K562 (cell line): ENCODE measurements at regions not wholly inside any gene's neighbourhood (a gene's known extent, or its start where the extent isn't known, plus 50 kb on each side); places are given as distances from the start of the nearest gene placed in this dataset.

Source experiments
- ARID3B ChIP-seq: fragments of 250-450 bp; sonication (Bioruptor Pico); IDR thresholded peaks from 2 replicates; pipeline ENCODE4 v1.4.0; 2020; ENCODE audit warnings: borderline replicate concordance
- ARNT ChIP-seq, 2 experiments: fragments of 450-650 bp; IDR thresholded peaks; 2 replicates each; pipeline ENCODE4 v1.6.1; 2016; ENCODE audit warnings: mild to moderate bottlenecking in 1 of 2
- CC2D1A ChIP-seq: fragments of 450-650 bp; IDR thresholded peaks from 2 replicates; pipeline ENCODE4 v1.6.1; 2017; ENCODE audit warnings: mild to moderate bottlenecking
- CEBPG ChIP-seq, 3 experiments: fragments of 200-800 bp in 1 of 3; sonication (Bioruptor generic) in 1 of 3; sonication (generic) in 1 of 3; formaldehyde crosslinking in 1 of 3; IDR thresholded peaks in 2 of 3; conservative IDR thresholded peaks in 1 of 3; 2 replicates each; pipeline versions ENCODE4 v1.6.1 to v1.8.0; 2016 to 2022; ENCODE audit warnings: missing compliant biosample characterization in 2 of 3, missing genetic modification characterization in 2 of 3, mild to moderate bottlenecking in 1 of 3, missing genetic modification reagents in 1 of 3
- ETV5 ChIP-seq: sonication (generic); formaldehyde crosslinking; IDR thresholded peaks from 2 replicates; pipeline ENCODE4 v1.4.0; 2020; ENCODE audit warnings: low read depth, mild to moderate bottlenecking, missing genetic modification reagents
- FIP1L1 ChIP-seq: fragments of 200-400 bp; formaldehyde crosslinking; IDR thresholded peaks from 2 replicates; pipeline ENCODE4 v1.6.1; 2018; ENCODE audit warnings: mild to moderate bottlenecking, low read depth, low read length; ENCODE audit not compliant: poor library complexity, severe bottlenecking
- JUND ChIP-seq, 2 experiments: IDR thresholded peaks; 2 replicates in 1 of 2; 3 replicates in 1 of 2; pipeline ENCODE4 v1.6.1; 2011; ENCODE audit warnings: borderline replicate concordance in 2 of 2, low read depth in 2 of 2, low read length in 2 of 2, improper control_type of control experiment in 1 of 2, missing biosample characterization in 1 of 2, missing genetic modification characterization in 1 of 2, missing genetic modification reagents in 1 of 2
- KAT7 ChIP-seq: sonication (generic); formaldehyde crosslinking; IDR thresholded peaks from 2 replicates; pipeline ENCODE4 v1.8.0; 2022; ENCODE audit warnings: missing genetic modification reagents, mild to moderate bottlenecking, borderline replicate concordance
- KHSRP ChIP-seq: fragments of 450-650 bp; IDR thresholded peaks from 2 replicates; pipeline ENCODE4 v1.6.1; 2017
- KLF10 ChIP-seq: fragments of 250-450 bp; sonication (Bioruptor Pico); IDR thresholded peaks from 2 replicates; pipeline ENCODE4 v1.6.1; 2021; ENCODE audit warnings: matching md5 sums
- MTA3 ChIP-seq: fragments of 450-650 bp; formaldehyde crosslinking; IDR thresholded peaks from 2 replicates; pipeline ENCODE4 v1.6.1; 2017; ENCODE audit warnings: mild to moderate bottlenecking, borderline replicate concordance
- SAP30 ChIP-seq: fragments of 200-600 bp; sonication (generic); IDR thresholded peaks from 2 replicates; pipeline ENCODE4 v1.6.1; 2012; ENCODE audit warnings: borderline replicate concordance, low read depth, mild to moderate bottlenecking, moderate library complexity, low read length, control low read depth, inconsistent platforms; ENCODE audit not compliant: insufficient read depth, poor library complexity, severe bottlenecking
- SFPQ ChIP-seq: fragments of 200-400 bp; formaldehyde crosslinking; IDR thresholded peaks from 2 replicates; pipeline ENCODE4 v1.6.1; 2017; ENCODE audit warnings: mild to moderate bottlenecking, low read depth, low read length, moderate library complexity
- TCF15 ChIP-seq: fragments of 250-450 bp; sonication (Bioruptor Pico); IDR thresholded peaks from 2 replicates; pipeline ENCODE4 v1.8.0; 2022; ENCODE audit warnings: moderate library complexity, mild to moderate bottlenecking, inconsistent platforms
- ZNF398 ChIP-seq: fragments of 250-450 bp; sonication (Bioruptor Pico); IDR thresholded peaks from 2 replicates; pipeline ENCODE4 v1.8.0; 2021; ENCODE audit warnings: moderate library complexity, mild to moderate bottlenecking, inconsistent platforms
- ZNF436 ChIP-seq: fragments of 250-450, 450-650 bp; sonication (Bioruptor Pico); formaldehyde crosslinking; IDR thresholded peaks from 2 replicates; pipeline ENCODE4 v1.7.0; 2020; ENCODE audit warnings: mild to moderate bottlenecking

GRCh38 chr13:44259045-44260027 is 114.3 kb upstream of the SERP2 start (continued):
- no peak for TF ChIP-seq ZNF398 (CRISPR knock-in tag)
- peak; percentile 94 for TF ChIP-seq JUND (IDR thresholded peaks at IDR 0.05; ENCODE audit: borderline replicate concordance, low read depth, low read length)
- peak; percentile 94; the same call in 2 of the 3 replicates for TF ChIP-seq JUND (tag; IDR thresholded peaks at IDR 0.05; ENCODE audit: borderline replicate concordance, low read depth, low read length)
- no peak for TF ChIP-seq CC2D1A
- TF ChIP-seq ZNF436 (CRISPR knock-in tag), result no peak
- TF ChIP-seq CEBPG (CRISPR knock-in tag; IDR thresholded peaks at IDR 0.05), result no peak
- no peak for TF ChIP-seq CEBPG (tag; conservative IDR thresholded peaks at IDR 0.05 in 1 of 2, IDR thresholded peaks at IDR 0.05 in 1 of 2)
- no peak for TF ChIP-seq MTA3
- TF ChIP-seq ARNT (IDR thresholded peaks at IDR 0.05), result no peak
- TF ChIP-seq ETV5, result no peak
- TF ChIP-seq SAP30, result no peak
- TF ChIP-seq TCF15 (CRISPR knock-in tag), result no peak
- TF ChIP-seq FIP1L1, result no peak
- no peak for TF ChIP-seq SFPQ
- TF ChIP-seq ARID3B, result no peak
- no peak for TF ChIP-seq KAT7
- no peak for TF ChIP-seq KLF10 (CRISPR knock-in tag)
- TF ChIP-seq KHSRP, result no peak
